ENCODE measurements at regions not wholly inside any gene's neighbourhood (a gene's known extent, or its start where the extent isn't known, plus 50 kb on each side); places are given as distances from the start of the nearest gene placed in this dataset.

GRCh38 chr3:38940394-38940793 is 111.3 kb downstream of the SCN11A start (continued):
- TF ChIP-seq ZNF274 (IDR thresholded peaks at IDR 0.05; ENCODE audit: borderline replicate concordance, extremely low read depth, low read length) = no peak

- H3K23me2 ChIP-seq (ENCODE audit: low read depth, low read length) = no peaks in the 10 kb centered on the region
- H2AK5ac ChIP-seq (ENCODE audit: low read depth, low read length) = no peak overlapping the region
- H3K56ac ChIP-seq (replicated peaks; ENCODE audit: insufficient read length, low read depth, low read length) = no peak overlapping the region
- H3K27ac ChIP-seq (ENCODE audit: low read depth, low read length) = no peak overlapping the region
- no peak overlapping the region for H3K14ac ChIP-seq (ENCODE audit: insufficient read length)
- H3K36me3 ChIP-seq (ENCODE audit: control insufficient read depth in 2 of 4, insufficient read depth in 4 of 4, low read length in 3 of 4) = no peaks in the 10 kb centered on the region
- no peak overlapping the region for H3K9ac ChIP-seq (replicated peaks in 1 of 4; ENCODE audit: extremely low read depth in 1 of 4, low read depth in 3 of 4, low read length in 3 of 4)
- no peak overlapping the region for H4K8ac ChIP-seq (ENCODE audit: extremely low read depth, insufficient read depth, low read length)
- H3K4me2 ChIP-seq (ENCODE audit: insufficient read depth in 1 of 2, low read depth in 2 of 2, low read length in 2 of 2) = no peak overlapping the region
- H3K4me3 ChIP-seq (ENCODE audit: extremely low read depth in 1 of 4, insufficient read depth in 2 of 4, low read depth in 3 of 4, low read length in 4 of 4) = no peak overlapping the region
- H3K27me3 ChIP-seq (replicated peaks in 1 of 4; ENCODE audit: control insufficient read depth in 3 of 4, extremely low read depth in 1 of 4, insufficient read depth in 3 of 4, low read length in 3 of 4) = no peaks in the 10 kb centered on the region
- H3K4me1 ChIP-seq (replicated peaks in 1 of 4; ENCODE audit: control insufficient read depth in 3 of 4, insufficient read depth in 4 of 4, low read length in 3 of 4) = no peaks in the 10 kb centered on the region
- no peak for FAIRE-seq
- no peaks in the 10 kb centered on the region for H3K79me2 ChIP-seq (ENCODE audit: control insufficient read depth in 1 of 2, insufficient read depth in 2 of 2, low read length in 2 of 2)
- H2AFZ ChIP-seq (ENCODE audit: low read length) = no peak overlapping the region
- POLR2A ChIA-PET (ENCODE audit: partially characterized antibody) = no interaction called here
- no peak overlapping the region for H2BK20ac ChIP-seq (ENCODE audit: low read length)
- CTCF ChIA-PET (ENCODE audit: partially characterized antibody) = no interaction called here
- H3K9me3 ChIP-seq (ENCODE audit: insufficient read depth in 2 of 2, low read depth in 1 of 2, low read length in 1 of 2) = peaks cover 0 to 3% of the 10 kb centered on the region in 2 experiments; a peak in 1 of 4 replicates
- H4K5ac ChIP-seq (ENCODE audit: insufficient read length, low read depth, low read length) = no peak overlapping the region
- H4K91ac ChIP-seq (replicated peaks; ENCODE audit: insufficient read length, low read length) = no peak overlapping the region
- no peak overlapping the region for H3K4ac ChIP-seq (replicated peaks; ENCODE audit: insufficient read length, low read depth, low read length)
- TF ChIP-seq EP300 (IDR thresholded peaks at IDR 0.05; ENCODE audit: borderline replicate concordance in 1 of 2, low read depth in 2 of 2, low read length in 2 of 2) = no peak
- no peak for TF ChIP-seq JUND (IDR thresholded peaks at IDR 0.05; ENCODE audit: low read length)
- TF ChIP-seq JUN (IDR thresholded peaks at IDR 0.05; ENCODE audit: low read depth, low read length) = no peak
- no peak for TF ChIP-seq SP4 (IDR thresholded peaks at IDR 0.05; ENCODE audit: low read length)
- no peak for TF ChIP-seq MAX (IDR thresholded peaks at IDR 0.05)
- TF ChIP-seq SP2 (IDR thresholded peaks at IDR 0.05; ENCODE audit: low read length) = no peak
- TF ChIP-seq ZNF274 (IDR thresholded peaks at IDR 0.05; ENCODE audit: borderline replicate concordance, extremely low read depth, low read length) = no peak
- no peak for TF ChIP-seq ATF3 (IDR thresholded peaks at IDR 0.05; ENCODE audit: insufficient read depth, low read depth, low read length)
- no peak for TF ChIP-seq TAF7 (optimal IDR thresholded peaks at IDR 0.05; ENCODE audit: borderline replicate concordance, low read depth, low read length)
- no peak for TF ChIP-seq SP1 (IDR thresholded peaks at IDR 0.05; ENCODE audit: low read depth, low read length)
- H3K18ac ChIP-seq (ENCODE audit: extremely low read depth, low read length) = no peak overlapping the region
- no peak for DNase-seq (ENCODE audit: low read depth in 1 of 2, low spot score in 2 of 2)
- H4K20me1 ChIP-seq (replicated peaks in 1 of 2; ENCODE audit: control insufficient read depth in 1 of 2, insufficient read depth in 2 of 2, low read length in 2 of 2) = no peaks in the 10 kb centered on the region
- 78% methylated on average over 6 of the region's 6 CpGs; no CpG with 5 or more reads in 1 of the 2 experiments for WGBS, 2 experiments (ENCODE audit: extremely low coverage in 1 of 2, insufficient coverage in 1 of 2, insufficient read length in 1 of 2, insufficient replicate concordance in 2 of 2, low coverage in 1 of 2, low lambda C conversion rate in 2 of 2, missing lambda C conversion rate in 1 of 2)
- H2BK5ac ChIP-seq (ENCODE audit: low read depth, low read length) = no peak overlapping the region; the same call in 1 of the 2 replicates
- H3K79me1 ChIP-seq (ENCODE audit: low read depth, low read length) = no peaks in the 10 kb centered on the region
- no peak overlapping the region for H2BK15ac ChIP-seq (ENCODE audit: low read length)
- no peak overlapping the region for H2BK120ac ChIP-seq (replicated peaks; ENCODE audit: low read depth, low read length)
- no peak overlapping the region for H2BK12ac ChIP-seq (ENCODE audit: low read depth, low read length)
- H3K23ac ChIP-seq (ENCODE audit: insufficient read length) = no peak overlapping the region
Measured at GRCh38 chr3:38925351-38925750, 109.3 kb upstream of the SCN10A start.

Measured in H1 (cell line).